ENCODE measurements at regions not wholly inside any gene's neighbourhood (a gene's known extent, or its start where the extent isn't known, plus 50 kb on each side); places are given as distances from the start of the nearest gene placed in this dataset.
"Not testable (repeated sequence)": the region's sequence is repeated elsewhere in the genome, so short reads cannot be mapped to it uniquely, and the experiment has no call there.

DNA sequence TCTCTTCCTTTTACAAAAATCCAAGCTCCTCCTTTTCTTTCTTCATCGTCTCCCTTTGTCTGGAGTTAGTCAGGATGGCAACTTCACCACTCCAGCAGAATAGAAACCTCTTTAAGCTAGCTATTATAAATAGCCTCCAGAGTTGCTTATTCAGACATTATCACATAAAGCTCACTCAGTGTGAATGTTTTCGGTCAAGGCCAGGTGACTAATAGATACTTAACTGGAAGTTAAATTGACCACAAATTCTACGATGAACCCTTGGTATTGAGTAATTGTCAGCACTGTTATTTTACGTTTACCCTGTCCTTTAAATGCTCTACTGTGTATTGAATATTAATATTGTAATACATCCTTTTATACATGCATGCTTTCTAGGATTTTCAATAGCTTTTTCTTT is 340.4 kb downstream of the OTUD1 start:
- no peaks in the 10 kb centered on the region for H3K27me3 ChIP-seq (replicated peaks; ENCODE audit: insufficient read depth)
- no peak overlapping the region for H3K27ac ChIP-seq
- DNase-seq (ENCODE audit: low spot score), result no peak
- no peaks in the 10 kb centered on the region for H3K36me3 ChIP-seq
- no peaks in the 10 kb centered on the region for H3K9me3 ChIP-seq
- no peak overlapping the region for H3K4me3 ChIP-seq
- no peaks in the 10 kb centered on the region for H3K4me1 ChIP-seq (replicated peaks)
- intact Hi-C loops (cut with DNase I), result no loop called here
- WGBS, result 77% methylated on average over 4 of the region's 4 CpGs
- TF ChIP-seq POLR2A (IDR thresholded peaks at IDR 0.05), result no peak
- TF ChIP-seq, protein P1, sequence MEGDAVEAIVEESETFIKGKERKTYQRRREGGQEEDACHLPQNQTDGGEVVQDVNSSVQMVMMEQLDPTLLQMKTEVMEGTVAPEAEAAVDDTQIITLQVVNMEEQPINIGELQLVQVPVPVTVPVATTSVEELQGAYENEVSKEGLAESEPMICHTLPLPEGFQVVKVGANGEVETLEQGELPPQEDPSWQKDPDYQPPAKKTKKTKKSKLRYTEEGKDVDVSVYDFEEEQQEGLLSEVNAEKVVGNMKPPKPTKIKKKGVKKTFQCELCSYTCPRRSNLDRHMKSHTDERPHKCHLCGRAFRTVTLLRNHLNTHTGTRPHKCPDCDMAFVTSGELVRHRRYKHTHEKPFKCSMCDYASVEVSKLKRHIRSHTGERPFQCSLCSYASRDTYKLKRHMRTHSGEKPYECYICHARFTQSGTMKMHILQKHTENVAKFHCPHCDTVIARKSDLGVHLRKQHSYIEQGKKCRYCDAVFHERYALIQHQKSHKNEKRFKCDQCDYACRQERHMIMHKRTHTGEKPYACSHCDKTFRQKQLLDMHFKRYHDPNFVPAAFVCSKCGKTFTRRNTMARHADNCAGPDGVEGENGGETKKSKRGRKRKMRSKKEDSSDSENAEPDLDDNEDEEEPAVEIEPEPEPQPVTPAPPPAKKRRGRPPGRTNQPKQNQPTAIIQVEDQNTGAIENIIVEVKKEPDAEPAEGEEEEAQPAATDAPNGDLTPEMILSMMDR (IDR thresholded peaks at IDR 0.05), result no peak
- no peak for TF ChIP-seq POLR2AphosphoS5 (IDR thresholded peaks at IDR 0.05)

DNA sequence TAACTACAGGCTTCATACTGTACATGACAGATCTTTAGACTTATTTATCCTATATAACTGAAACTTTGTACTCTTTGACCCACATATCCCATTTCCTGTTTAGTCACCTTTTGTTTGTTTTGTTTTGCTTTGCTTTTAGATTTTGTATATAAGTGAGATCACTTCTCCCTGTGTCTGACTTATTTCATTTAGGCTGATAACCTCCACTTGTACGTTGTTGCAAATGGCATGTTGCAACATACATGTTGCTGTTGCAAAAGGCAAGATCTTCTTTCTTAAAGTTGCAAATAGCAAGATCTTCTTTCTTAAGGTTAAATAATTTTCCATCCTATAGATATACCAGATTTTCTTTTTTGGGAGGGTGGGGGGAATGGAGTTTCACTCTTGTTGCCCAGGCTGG is 341.5 kb downstream of the OTUD1 start:
- Histone ChIP-seq H3K27me3 (replicated peaks; ENCODE audit: insufficient read depth) (no peaks in the 10 kb centered on the region), H3K4me3 (no peak overlapping the region), H3K9me3 (no peaks in the 10 kb centered on the region), H3K36me3 (no peaks in the 10 kb centered on the region), H3K27ac (no peak overlapping the region), H3K4me1 (replicated peaks) (no peaks in the 10 kb centered on the region)
- TF ChIP-seq, protein P1 (IDR thresholded peaks at IDR 0.05), result no peak
- TF ChIP-seq POLR2A (IDR thresholded peaks at IDR 0.05), result no peak
- TF ChIP-seq POLR2AphosphoS5 (IDR thresholded peaks at IDR 0.05), result no peak
- DNase-seq (ENCODE audit: low spot score), result no peak
- 76% methylated on average over 1 of the region's 1 CpG for WGBS
- intact Hi-C loops (cut with DNase I), result no loop called here

DNA sequence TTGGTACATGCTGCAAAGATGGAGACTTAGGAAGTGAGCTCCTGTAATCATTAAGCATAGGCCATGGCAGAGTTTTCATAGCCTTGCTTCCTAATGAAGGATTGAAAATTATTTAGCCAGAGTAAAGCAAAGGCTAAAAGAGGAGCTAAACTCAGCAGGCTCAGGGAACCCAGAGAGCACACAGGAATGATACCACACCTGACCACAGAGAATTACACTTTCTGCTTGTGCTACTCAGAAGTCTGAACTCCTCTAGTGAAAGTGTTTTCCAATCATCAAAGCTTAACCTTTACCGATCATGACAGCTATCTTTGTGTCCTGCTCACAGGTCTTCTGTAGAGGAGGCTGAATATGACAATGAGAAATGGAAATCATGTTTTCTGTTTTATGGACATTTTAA is 347.7 kb downstream of the OTUD1 start:
- H3K4me1 ChIP-seq (replicated peaks), result no peaks in the 10 kb centered on the region
- no peak overlapping the region for H3K27ac ChIP-seq
- 92% methylated on average over 1 of the region's 1 CpG for WGBS
- H3K36me3 ChIP-seq, result no peaks in the 10 kb centered on the region
- TF ChIP-seq, protein P1 (IDR thresholded peaks at IDR 0.05), result no peak
- TF ChIP-seq POLR2A (IDR thresholded peaks at IDR 0.05) (no peak), POLR2AphosphoS5 (IDR thresholded peaks at IDR 0.05) (no peak)
- no peak overlapping the region for H3K4me3 ChIP-seq
- no peaks in the 10 kb centered on the region for H3K9me3 ChIP-seq
- H3K27me3 ChIP-seq (replicated peaks; ENCODE audit: insufficient read depth), result no peaks in the 10 kb centered on the region
- DNase-seq (ENCODE audit: low spot score), result no peak
- intact Hi-C loops (cut with DNase I), result no loop called here

DNA sequence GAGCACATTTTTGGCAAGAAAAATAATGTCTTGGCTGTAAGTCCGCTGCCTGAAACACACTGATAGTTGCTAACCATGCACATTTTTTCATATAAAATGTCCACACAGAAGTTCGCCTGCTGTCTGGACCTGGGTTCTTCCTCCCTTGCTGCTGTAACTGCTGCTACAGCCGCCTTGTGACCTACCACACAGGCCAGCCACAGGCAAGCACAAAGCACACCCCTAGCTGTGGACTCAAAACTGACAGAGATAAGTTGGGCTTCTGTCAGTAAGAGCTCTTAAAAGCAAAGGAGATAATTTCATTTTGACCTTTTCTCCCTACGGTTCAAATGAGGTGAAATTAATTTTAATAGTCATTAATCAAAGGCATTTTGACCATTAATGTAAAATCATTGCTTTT is 354.7 kb downstream of the OTUD1 start:
- Histone ChIP-seq H3K36me3 (no peaks in the 10 kb centered on the region), H3K9me3 (no peaks in the 10 kb centered on the region), H3K4me3 (no peak overlapping the region), H3K27ac (no peak overlapping the region), H3K27me3 (replicated peaks; ENCODE audit: insufficient read depth) (no peaks in the 10 kb centered on the region), H3K4me1 (replicated peaks) (no peaks in the 10 kb centered on the region)
- no peak for TF ChIP-seq POLR2AphosphoS5 (IDR thresholded peaks at IDR 0.05)
- TF ChIP-seq, protein P1 (IDR thresholded peaks at IDR 0.05), result no peak
- TF ChIP-seq POLR2A (IDR thresholded peaks at IDR 0.05), result no peak
- intact Hi-C loops (cut with DNase I), result no loop called here
- WGBS, result 52% methylated on average over 4 of the region's 4 CpGs
- no peak for DNase-seq (ENCODE audit: low spot score)

DNA sequence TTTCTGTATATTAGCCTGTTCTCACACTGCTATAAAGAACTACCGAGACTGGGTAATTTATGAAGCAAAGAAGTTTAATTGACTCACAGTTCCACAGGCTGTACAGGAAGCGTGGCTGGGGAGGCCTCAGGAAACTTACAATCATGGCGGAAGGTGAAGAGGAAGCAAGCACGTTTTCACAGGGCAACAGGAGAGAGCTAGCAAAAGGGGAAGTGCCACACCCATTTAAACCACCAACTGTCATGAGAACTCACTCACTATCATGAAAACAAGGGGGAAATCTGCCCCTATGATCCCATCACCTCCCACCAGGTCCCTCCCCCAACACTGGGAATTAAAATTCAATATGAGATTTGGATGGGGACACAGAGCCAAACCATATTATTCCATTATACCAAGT is 358.6 kb downstream of the OTUD1 start:
- H3K9me3 ChIP-seq; H3K4me1 ChIP-seq (replicated peaks); H3K27me3 ChIP-seq (replicated peaks; ENCODE audit: insufficient read depth); H3K36me3 ChIP-seq; H3K27ac ChIP-seq; DNase-seq (ENCODE audit: low spot score); intact Hi-C loops (cut with DNase I); H3K4me3 ChIP-seq: not testable (repeated sequence)
- WGBS, result 89% methylated on average over 4 of the region's 4 CpGs

All from prostate gland (tissue), 2 donors.